ENCODE measurements at regions not wholly inside any gene's neighbourhood (a gene's known extent, or its start where the extent isn't known, plus 50 kb on each side); places are given as distances from the start of the nearest gene placed in this dataset.

- TF ChIP-seq CTCF (IDR thresholded peaks at IDR 0.05) (no peak), EZH2 (IDR thresholded peaks at IDR 0.05) (no peak), EZH2phosphoT487 (IDR thresholded peaks at IDR 0.05) (no peak)
These were observed 108.4 kb upstream of the ELAVL2 start for GRCh38 chr9:23934291-23934906.

All from neural progenitor cell (in vitro differentiated cells).